HepG2 (cell line): ENCODE measurements at regions not wholly inside any gene's neighbourhood (a gene's known extent, or its start where the extent isn't known, plus 50 kb on each side); places are given as distances from the start of the nearest gene placed in this dataset.

ENCODE experiments used
- ATAC-seq: fragments of 200-7000 bp; cut with Tn5 transposase; 3 replicates; pipeline ENCODE4 v1.9.1; 2020; ENCODE audit warnings: mild to moderate bottlenecking, moderate library complexity
- BruUV-seq: library from RNA; stranded (reverse); fragments of 400-500 nt; replicated peaks from 2 replicates; lab custom pipeline; 2021; lab: Mats Ljungman, UMichigan
- CTCF ChIA-PET: fragments of 300-600 bp; formaldehyde crosslinking; extraction: SDS; loops from one replicate; lab custom pipeline; 2021; ENCODE audit warnings: low total read pairs, inconsistent platforms, low intra/inter-chr PET ratio; lab: Yijun Ruan, JAX
- POLR2A ChIA-PET: fragments of 350-600 bp; sonication (Branson Sonifier 250); formaldehyde crosslinking; loops from one replicate; lab custom pipeline; 2020; ENCODE audit warnings: antibody characterized with exemption, inconsistent platforms; lab: Yijun Ruan, JAX
- DNase-seq: peaks from one replicate; pipeline ENCODE4 v3.0.0-alpha.2; 2015; ENCODE audit warnings: low spot score
- FAIRE-seq: peaks from 3 replicates; lab custom pipeline; 2011; peaks lifted over from hg19 to GRCh38; lab: Jason Lieb, UNC
- H2AFZ ChIP-seq: one replicate; pipeline ENCODE4 v1.6.1; 2011; ENCODE audit warnings: low read length, inconsistent platforms
- H3K27ac ChIP-seq: fragments of 300-600 bp; 3 replicates; pipeline ENCODE4 v1.8.0; 2011; ENCODE audit warnings: mixed run types, mild to moderate bottlenecking, mixed read lengths, low read length, inconsistent platforms; ENCODE audit not compliant: insufficient read depth; ENCODE audit errors: extremely low read length
- H3K27me3 ChIP-seq, 2 experiments: fragments of 200-600 bp in 1 of 2; 2 replicates in 1 of 2; 3 replicates in 1 of 2; pipeline versions ENCODE4 v1.6.0 to v1.8.0; 2011; ENCODE audit warnings: low read length in 2 of 2, mild to moderate bottlenecking in 2 of 2, moderate library complexity in 2 of 2, inconsistent platforms in 1 of 2; ENCODE audit not compliant: insufficient read depth in 2 of 2, control insufficient read depth in 1 of 2
- H3K36me3 ChIP-seq, 2 experiments: fragments of 200-600 bp in 1 of 2; replicated peaks in 1 of 2; 2 replicates in 1 of 2; 3 replicates in 1 of 2; pipeline versions ENCODE4 v1.5.1 to v1.8.0; 2011; ENCODE audit warnings: low read length in 2 of 2, inconsistent platforms in 1 of 2; ENCODE audit not compliant: insufficient read depth in 2 of 2, control insufficient read depth in 1 of 2
- H3K4me1 ChIP-seq: 2 replicates; pipeline ENCODE4 v1.5.1; 2012; ENCODE audit warnings: low read length, inconsistent platforms; ENCODE audit not compliant: insufficient read depth
- H3K4me2 ChIP-seq: 2 replicates; pipeline ENCODE4 v1.6.0; 2011; ENCODE audit warnings: low read depth, low read length, inconsistent platforms
- H3K4me3 ChIP-seq, 3 experiments: fragments of 200-600 bp in 1 of 3; sonication (generic), shearing (Covaris generic) in 1 of 3; replicated peaks in 1 of 3; 2 replicates each; pipeline ENCODE4 v1.5.1; 2011 to 2016; ENCODE audit warnings: low read length in 3 of 3, inconsistent platforms in 2 of 3, low read depth in 2 of 3, mild to moderate bottlenecking in 2 of 3, control low read depth in 1 of 3, mixed read lengths in 1 of 3; ENCODE audit not compliant: insufficient read depth in 1 of 3
- H3K79me2 ChIP-seq: one replicate; pipeline ENCODE4 v1.6.1; 2011; ENCODE audit warnings: low read length, inconsistent platforms; ENCODE audit not compliant: insufficient read depth
- H3K9ac ChIP-seq: 2 replicates; pipeline ENCODE4 v1.6.0; 2011; ENCODE audit warnings: mild to moderate bottlenecking, low read depth, low read length, inconsistent platforms; ENCODE audit not compliant: insufficient read depth
- H3K9me3 ChIP-seq: 2 replicates; pipeline ENCODE4 v1.5.1; 2012; ENCODE audit warnings: mild to moderate bottlenecking, low read length
- H4K20me1 ChIP-seq: 2 replicates; pipeline ENCODE4 v1.6.0; 2011; ENCODE audit warnings: inconsistent platforms, mild to moderate bottlenecking, low read length, moderate library complexity; ENCODE audit not compliant: insufficient read depth
- AGO1 ChIP-seq: fragments of 200-400 bp; formaldehyde crosslinking; IDR thresholded peaks from 2 replicates; pipeline ENCODE4 v1.6.1; 2017; ENCODE audit warnings: mild to moderate bottlenecking, low read depth, low read length, moderate library complexity; ENCODE audit not compliant: poor library complexity, severe bottlenecking
- AGO2 ChIP-seq: fragments of 200-400 bp; formaldehyde crosslinking; optimal IDR thresholded peaks from 2 replicates; pipeline ENCODE3; 2017; ENCODE audit warnings: mild to moderate bottlenecking, low read depth, low read length, moderate library complexity
- CENPX ChIP-seq: sonication (generic); formaldehyde crosslinking; IDR thresholded peaks from 2 replicates; pipeline ENCODE4 v1.9.0; 2021; ENCODE audit warnings: mild to moderate bottlenecking, missing genetic modification reagents, moderate library complexity
- MEIS1 ChIP-seq: sonication (generic); formaldehyde crosslinking; IDR thresholded peaks from 2 replicates; pipeline ENCODE4 v1.9.0; 2021; ENCODE audit warnings: mild to moderate bottlenecking, missing genetic modification reagents, moderate library complexity, borderline replicate concordance
- PLRG1 ChIP-seq: fragments of 450-650 bp; conservative IDR thresholded peaks from 2 replicates; pipeline ENCODE4 v1.6.1; 2016
- SP140L ChIP-seq: sonication (generic); formaldehyde crosslinking; IDR thresholded peaks from 2 replicates; pipeline ENCODE4 v1.4.0; 2020; ENCODE audit warnings: missing genetic modification reagents, borderline replicate concordance
- SRSF1 ChIP-seq: fragments of 200-400 bp; formaldehyde crosslinking; optimal IDR thresholded peaks from 2 replicates; pipeline ENCODE3; 2017; ENCODE audit warnings: mild to moderate bottlenecking, low read depth, low read length, moderate library complexity
- ZBTB1 ChIP-seq: sonication (generic); formaldehyde crosslinking; IDR thresholded peaks from 2 replicates; pipeline ENCODE4 v1.4.0; 2020; ENCODE audit warnings: missing genetic modification reagents, borderline replicate concordance
- ZC3H4 ChIP-seq: sonication (generic); formaldehyde crosslinking; IDR thresholded peaks from 2 replicates; pipeline ENCODE4 v1.4.0; 2020; ENCODE audit warnings: missing genetic modification reagents, borderline replicate concordance
- ZNF142 ChIP-seq: sonication (generic); formaldehyde crosslinking; IDR thresholded peaks from 2 replicates; pipeline ENCODE4 v1.4.0; 2020; ENCODE audit warnings: missing genetic modification reagents
- ZNF260 ChIP-seq: sonication (generic); formaldehyde crosslinking; IDR thresholded peaks from 2 replicates; pipeline ENCODE4 v1.4.0; 2020; ENCODE audit warnings: missing genetic modification reagents, low read depth, mild to moderate bottlenecking, borderline replicate concordance
- ZNF33B ChIP-seq: sonication (generic); formaldehyde crosslinking; IDR thresholded peaks from 2 replicates; pipeline ENCODE4 v1.5.1; 2020; ENCODE audit warnings: mild to moderate bottlenecking, missing genetic modification reagents
- ZNF83 ChIP-seq: sonication (generic); formaldehyde crosslinking; IDR thresholded peaks from 2 replicates; pipeline ENCODE4 v1.4.0; 2020; ENCODE audit warnings: missing genetic modification reagents, mild to moderate bottlenecking, borderline replicate concordance
- WGBS: methylation state at CpG from one replicate; pipeline ENCODE4 v1.1.6; 2017; ENCODE audit warnings: low lambda C conversion rate; 5-methylcytosine and 5-hydroxymethylcytosine counted together
- in situ Hi-C: cut with HindIII; loops from 2 replicates; pipeline ENCODE4 v1.10.0; 2017; ENCODE audit warnings: low pct_unique_long_range_greater_than_20kb; ENCODE audit not compliant: extremely low pct_ligation_motif_present
- intact Hi-C: fragments of 100-400 bp; cut with micrococcal nuclease; formaldehyde crosslinking; loops from one replicate; pipeline ENCODE4 v1.10.0; 2022; ENCODE audit not compliant: unreplicated experiment
- TF ChIP-seq, protein P1 (sequence below): IDR thresholded peaks from 2 replicates; pipeline ENCODE4 v1.6.1; 2018; ENCODE audit warnings: missing genetic modification reagents, mild to moderate bottlenecking, missing compliant biosample characterization

- H3K27me3 ChIP-seq: peaks cover 5 to 39% of the 10 kb centered on the region in 2 experiments
- no peak overlapping the region for H3K27ac ChIP-seq
- no TSS peak for BruUV-seq
- no peaks in the 10 kb centered on the region for H3K79me2 ChIP-seq
- POLR2A ChIA-PET: no interaction called here
- H3K4me2 ChIP-seq: no peak overlapping the region
- FAIRE-seq: no peak
- H3K9ac ChIP-seq: no peak overlapping the region
- CTCF ChIA-PET: no interaction called here
- H3K9me3 ChIP-seq: no peaks in the 10 kb centered on the region
- no peak for ATAC-seq
- DNase-seq: no peak
- intact Hi-C loops: no loop called here
- 4% methylated on average over 5 of the region's 6 CpGs for WGBS
- no peaks in the 10 kb centered on the region for H3K36me3 ChIP-seq
- in situ Hi-C loops: no loop called here
- TF ChIP-seq SRSF1: no peak
- no peak for TF ChIP-seq ZNF142 (CRISPR knock-in tag)
- no peak for TF ChIP-seq ZBTB1
- TF ChIP-seq PLRG1: no peak
- TF ChIP-seq ZNF33B (CRISPR knock-in tag): no peak
- no peak for TF ChIP-seq AGO1
- TF ChIP-seq ZNF260: no peak
- no peak for TF ChIP-seq AGO2
- TF ChIP-seq CENPX (CRISPR knock-in tag): no peak
- no peak for TF ChIP-seq MEIS1 (CRISPR knock-in tag)
- TF ChIP-seq ZC3H4: no peak
- TF ChIP-seq ZNF83 (CRISPR knock-in tag): no peak
- TF ChIP-seq, protein P1, sequence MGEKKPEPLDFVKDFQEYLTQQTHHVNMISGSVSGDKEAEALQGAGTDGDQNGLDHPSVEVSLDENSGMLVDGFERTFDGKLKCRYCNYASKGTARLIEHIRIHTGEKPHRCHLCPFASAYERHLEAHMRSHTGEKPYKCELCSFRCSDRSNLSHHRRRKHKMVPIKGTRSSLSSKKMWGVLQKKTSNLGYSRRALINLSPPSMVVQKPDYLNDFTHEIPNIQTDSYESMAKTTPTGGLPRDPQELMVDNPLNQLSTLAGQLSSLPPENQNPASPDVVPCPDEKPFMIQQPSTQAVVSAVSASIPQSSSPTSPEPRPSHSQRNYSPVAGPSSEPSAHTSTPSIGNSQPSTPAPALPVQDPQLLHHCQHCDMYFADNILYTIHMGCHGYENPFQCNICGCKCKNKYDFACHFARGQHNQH (CRISPR knock-in tag): no peak
- TF ChIP-seq SP140L (CRISPR knock-in tag): no peak
- no peak overlapping the region for H3K4me3 ChIP-seq
- H2AFZ ChIP-seq: no peak overlapping the region
- H3K4me1 ChIP-seq: no peaks in the 10 kb centered on the region
- H4K20me1 ChIP-seq: no peaks in the 10 kb centered on the region
These were observed 166.0 kb upstream of the ZNF536 start for GRCh38 chr19:30206187-30206586.
